Testis (tissue), 2 donors: ENCODE measurements at regions not wholly inside any gene's neighbourhood (a gene's known extent, or its start where the extent isn't known, plus 50 kb on each side); places are given as distances from the start of the nearest gene placed in this dataset.

Experiments used
- DNase-seq: peaks from one replicate; pipeline ENCODE4 v3.0.0-alpha.2; 2019
- H3K27ac ChIP-seq, 2 donors: fragments of 200-600 bp; sonication (generic); one replicate each; pipeline ENCODE4 v1.5.1; 2019
- H3K27me3 ChIP-seq: fragments of 200-600 bp; sonication (generic); one replicate; pipeline ENCODE4 v1.5.1; 2019
- H3K36me3 ChIP-seq: fragments of 200-600 bp; sonication (generic); one replicate; pipeline ENCODE4 v1.5.1; 2017; ENCODE audit warnings: low read depth; ENCODE audit errors: missing control alignments
- H3K4me1 ChIP-seq: fragments of 200-600 bp; sonication (generic); one replicate; pipeline ENCODE4 v1.5.1; 2019
- H3K4me3 ChIP-seq, 2 donors: fragments of 200-600 bp; sonication (generic); one replicate each; pipeline ENCODE4 v1.5.1; 2017 to 2019
- H3K9me3 ChIP-seq: fragments of 200-600 bp; sonication (generic); one replicate; pipeline ENCODE4 v1.5.1; 2017
- CTCF ChIP-seq, 3 experiments: fragments of 450-650 bp in 2 of 3; fragments of 200-600 bp in 1 of 3; sonication (generic) in 1 of 3; IDR thresholded peaks; one replicate each; pipeline ENCODE4 v1.5.1; 2016 to 2019; ENCODE audit warnings: antibody characterized with exemption in 3 of 3, mild to moderate bottlenecking in 2 of 3, moderate library complexity in 1 of 3
- POLR2A ChIP-seq: fragments of 450-650 bp; IDR thresholded peaks from one replicate; pipeline ENCODE4 v1.6.1; 2017; ENCODE audit warnings: antibody characterized with exemption, mild to moderate bottlenecking, moderate library complexity
- WGBS, 2 donors: methylation state at CpG; one replicate each; pipeline ENCODE4 v1.1.5; 2018; 5-methylcytosine and 5-hydroxymethylcytosine counted together
- intact Hi-C: fragments of 100-400 bp; cut with DNase I; formaldehyde crosslinking; loops from one replicate; pipeline ENCODE4 v1.15.1; 2023; ENCODE audit warnings: low total_unique reads

- WGBS, 2 donors = 60 to 78% methylated on average over 14 of the region's 14 CpGs
- Histone ChIP-seq H3K4me3 (no peak overlapping the region), H3K27ac (no peak overlapping the region), H3K9me3 (no peaks in the 10 kb centered on the region), H3K27me3 (no peaks in the 10 kb centered on the region), H3K4me1 (no peaks in the 10 kb centered on the region), H3K36me3 (no peaks in the 10 kb centered on the region)
- peak; percentile 51 for DNase-seq
- intact Hi-C loops = no loop called here
- TF ChIP-seq CTCF (IDR thresholded peaks at IDR 0.05) = no peak
- TF ChIP-seq POLR2A = no peak
Measured at GRCh38 chr2:8615576-8616281, 66.1 kb upstream of the ID2 start.

GRCh38 chr2:8617048-8617447 is 64.8 kb upstream of the ID2 start:
- TF ChIP-seq POLR2A (no peak), CTCF (IDR thresholded peaks at IDR 0.05) (no peak)
- H3K4me1 ChIP-seq = no peaks in the 10 kb centered on the region
- no peaks in the 10 kb centered on the region for H3K36me3 ChIP-seq
- WGBS, 2 donors = 81 to 89% methylated on average over 8 to 12 of the region's 12 CpGs
- no peaks in the 10 kb centered on the region for H3K27me3 ChIP-seq
- no peak overlapping the region for H3K27ac ChIP-seq
- H3K9me3 ChIP-seq = no peaks in the 10 kb centered on the region
- H3K4me3 ChIP-seq = no peak overlapping the region
- intact Hi-C loops = no loop called here
- no peak for DNase-seq

GRCh38 chr2:8617590-8617989 is 64.3 kb upstream of the ID2 start:
- intact Hi-C loops = no loop called here
- H3K36me3 ChIP-seq = no peaks in the 10 kb centered on the region
- H3K27ac ChIP-seq = no peak overlapping the region
- H3K4me1 ChIP-seq = no peaks in the 10 kb centered on the region
- H3K4me3 ChIP-seq = no peak overlapping the region
- WGBS, 2 donors = 91 to 92% methylated on average over 8 of the region's 8 CpGs
- no peaks in the 10 kb centered on the region for H3K9me3 ChIP-seq
- H3K27me3 ChIP-seq = no peaks in the 10 kb centered on the region
- no peak for DNase-seq
- TF ChIP-seq POLR2A = no peak
- TF ChIP-seq CTCF (IDR thresholded peaks at IDR 0.05) = no peak

- no peak for DNase-seq
- Histone ChIP-seq H3K27ac (no peak overlapping the region), H3K4me1 (no peaks in the 10 kb centered on the region), H3K9me3 (no peaks in the 10 kb centered on the region), H3K4me3 (no peak overlapping the region), H3K36me3 (no peaks in the 10 kb centered on the region), H3K27me3 (no peaks in the 10 kb centered on the region)
- TF ChIP-seq POLR2A (no peak), CTCF (IDR thresholded peaks at IDR 0.05) (no peak)
- intact Hi-C loops = no loop called here
- 92 to 100% methylated on average over 3 to 5 of the region's 5 CpGs for WGBS, 2 donors
Measured at GRCh38 chr2:8619071-8619470, 62.8 kb upstream of the ID2 start.
